ENCODE measurements at regions not wholly inside any gene's neighbourhood (a gene's known extent, or its start where the extent isn't known, plus 50 kb on each side); places are given as distances from the start of the nearest gene placed in this dataset.

DNA sequence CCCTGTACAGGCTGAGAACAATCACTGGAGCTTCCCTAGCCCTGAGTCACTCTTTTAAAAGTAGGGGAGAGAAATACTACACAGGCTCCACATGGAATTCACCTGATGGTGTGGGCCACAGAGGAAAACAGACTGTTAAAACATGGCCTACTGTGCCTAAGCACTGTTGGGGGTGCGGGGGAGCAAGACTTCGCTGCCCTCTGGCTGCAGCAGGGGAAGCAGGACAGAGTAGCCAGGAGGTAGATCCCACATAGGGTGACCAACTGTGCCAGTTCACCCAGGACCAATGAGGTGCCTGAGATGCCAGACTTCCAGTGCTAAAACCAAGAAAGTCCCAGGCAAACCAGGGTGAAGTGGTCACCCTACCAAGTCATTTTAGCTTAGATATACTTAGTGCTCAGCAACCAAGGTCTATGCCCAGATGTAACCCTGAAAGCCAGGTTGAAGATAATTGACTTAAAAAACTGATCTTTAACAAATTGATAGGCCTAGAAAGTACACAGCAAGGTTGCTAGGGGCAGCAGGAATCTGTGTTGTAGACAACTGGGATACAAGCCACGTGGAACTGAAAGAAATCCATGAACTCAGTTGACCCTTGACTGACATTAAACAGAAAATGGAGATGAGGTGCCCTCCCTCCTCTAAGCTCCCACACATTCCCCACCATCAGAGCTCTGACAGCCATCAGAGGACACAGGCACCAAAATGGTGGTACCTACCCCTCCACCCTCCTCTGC, 344.2 kb upstream of the PPP2R3A start:
- no peak for DNase-seq (ENCODE audit: extremely low read depth, insufficient read length)
- TF ChIP-seq, protein P1, sequence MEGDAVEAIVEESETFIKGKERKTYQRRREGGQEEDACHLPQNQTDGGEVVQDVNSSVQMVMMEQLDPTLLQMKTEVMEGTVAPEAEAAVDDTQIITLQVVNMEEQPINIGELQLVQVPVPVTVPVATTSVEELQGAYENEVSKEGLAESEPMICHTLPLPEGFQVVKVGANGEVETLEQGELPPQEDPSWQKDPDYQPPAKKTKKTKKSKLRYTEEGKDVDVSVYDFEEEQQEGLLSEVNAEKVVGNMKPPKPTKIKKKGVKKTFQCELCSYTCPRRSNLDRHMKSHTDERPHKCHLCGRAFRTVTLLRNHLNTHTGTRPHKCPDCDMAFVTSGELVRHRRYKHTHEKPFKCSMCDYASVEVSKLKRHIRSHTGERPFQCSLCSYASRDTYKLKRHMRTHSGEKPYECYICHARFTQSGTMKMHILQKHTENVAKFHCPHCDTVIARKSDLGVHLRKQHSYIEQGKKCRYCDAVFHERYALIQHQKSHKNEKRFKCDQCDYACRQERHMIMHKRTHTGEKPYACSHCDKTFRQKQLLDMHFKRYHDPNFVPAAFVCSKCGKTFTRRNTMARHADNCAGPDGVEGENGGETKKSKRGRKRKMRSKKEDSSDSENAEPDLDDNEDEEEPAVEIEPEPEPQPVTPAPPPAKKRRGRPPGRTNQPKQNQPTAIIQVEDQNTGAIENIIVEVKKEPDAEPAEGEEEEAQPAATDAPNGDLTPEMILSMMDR (IDR thresholded peaks at IDR 0.05; ENCODE audit: insufficient read depth, low read length, poor library complexity, severe bottlenecking), result no peak
- H3K4me3 ChIP-seq (replicated peaks; ENCODE audit: low read depth, low read length), result no peak overlapping the region
- no peaks in the 10 kb centered on the region for H3K36me3 ChIP-seq (ENCODE audit: control insufficient read depth, insufficient read depth, low read length)
- H3K27me3 ChIP-seq (replicated peaks; ENCODE audit: control insufficient read depth, insufficient read depth, low read length), result no peaks in the 10 kb centered on the region

DNA sequence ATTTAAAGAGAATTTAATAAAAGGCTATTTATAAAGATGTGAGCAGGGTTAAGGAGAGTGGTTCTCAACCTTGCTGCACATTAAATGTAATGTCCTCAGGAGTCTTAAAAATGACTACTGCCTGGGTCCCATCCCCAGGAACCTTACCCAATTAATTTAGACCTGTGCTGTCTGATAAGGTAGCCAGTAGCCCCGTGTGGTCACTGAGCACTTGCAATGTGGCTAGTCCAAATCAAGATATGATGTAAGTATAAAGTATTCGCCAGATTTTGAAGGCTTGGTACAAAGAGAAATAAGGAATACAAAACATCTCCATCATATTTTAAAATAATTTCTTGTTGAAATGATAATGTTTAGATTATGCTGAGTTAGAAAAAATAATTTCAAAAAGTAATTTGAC, 343.3 kb upstream of the PPP2R3A start:
- no peak for DNase-seq (ENCODE audit: extremely low read depth, insufficient read length)
- no peaks in the 10 kb centered on the region for H3K27me3 ChIP-seq (replicated peaks; ENCODE audit: control insufficient read depth, insufficient read depth, low read length)
- no peaks in the 10 kb centered on the region for H3K36me3 ChIP-seq (ENCODE audit: control insufficient read depth, insufficient read depth, low read length)
- H3K4me3 ChIP-seq (replicated peaks; ENCODE audit: low read depth, low read length), result no peak overlapping the region
- TF ChIP-seq, protein P1 (IDR thresholded peaks at IDR 0.05; ENCODE audit: insufficient read depth, low read length, poor library complexity, severe bottlenecking), result no peak

DNA sequence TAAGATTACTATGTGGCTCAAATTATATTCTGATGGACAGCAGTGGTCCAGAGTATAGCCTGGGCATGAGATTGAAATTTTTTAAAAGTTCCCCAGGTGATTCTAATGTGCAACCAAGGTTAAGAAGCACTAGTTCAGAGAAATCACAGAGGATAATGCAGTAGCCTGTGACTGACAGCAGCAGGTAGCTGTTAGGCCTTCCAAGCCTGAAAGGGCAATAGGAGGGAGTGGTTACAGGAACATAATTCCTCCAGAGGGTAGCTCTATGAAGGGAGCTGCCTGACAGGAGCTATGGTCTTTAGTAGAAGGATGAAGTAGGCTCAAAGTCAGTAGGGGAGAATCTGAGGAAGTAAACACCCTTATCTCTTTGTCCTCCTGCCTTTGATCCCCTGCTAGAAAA, 342.9 kb upstream of the PPP2R3A start:
- no peaks in the 10 kb centered on the region; the same call in 1 of the 2 replicates for H3K27me3 ChIP-seq (replicated peaks; ENCODE audit: control insufficient read depth, insufficient read depth, low read length)
- H3K36me3 ChIP-seq (ENCODE audit: control insufficient read depth, insufficient read depth, low read length), result no peaks in the 10 kb centered on the region
- TF ChIP-seq, protein P1 (IDR thresholded peaks at IDR 0.05; ENCODE audit: insufficient read depth, low read length, poor library complexity, severe bottlenecking), result no peak
- DNase-seq (ENCODE audit: extremely low read depth, insufficient read length), result no peak
- H3K4me3 ChIP-seq (replicated peaks; ENCODE audit: low read depth, low read length), result no peak overlapping the region

DNA sequence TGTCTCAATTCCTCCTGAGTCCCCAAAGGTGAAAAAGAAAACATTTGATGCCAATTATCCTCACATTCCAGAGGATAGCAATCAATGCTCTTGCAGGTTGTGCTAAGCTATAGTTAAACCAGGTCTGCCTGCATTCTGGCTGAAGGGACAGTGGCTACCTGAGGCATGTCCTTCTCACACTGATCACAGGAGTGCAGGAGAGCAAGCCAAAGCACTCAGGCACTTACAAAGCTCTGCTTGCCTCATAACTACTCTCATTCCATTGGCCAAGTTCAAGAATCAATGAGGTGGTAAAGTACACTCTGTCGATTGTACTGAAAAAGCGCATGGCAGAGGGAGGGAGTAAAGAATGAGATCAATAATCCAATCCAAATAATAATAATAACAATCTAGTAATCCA, 342.0 kb upstream of the PPP2R3A start:
- H3K4me3 ChIP-seq (replicated peaks; ENCODE audit: low read depth, low read length), result no peak overlapping the region
- no peaks in the 10 kb centered on the region for H3K36me3 ChIP-seq (ENCODE audit: control insufficient read depth, insufficient read depth, low read length)
- TF ChIP-seq, protein P1 (IDR thresholded peaks at IDR 0.05; ENCODE audit: insufficient read depth, low read length, poor library complexity, severe bottlenecking), result no peak
- no peaks in the 10 kb centered on the region; the same call in 1 of the 2 replicates for H3K27me3 ChIP-seq (replicated peaks; ENCODE audit: control insufficient read depth, insufficient read depth, low read length)
- no peak for DNase-seq (ENCODE audit: extremely low read depth, insufficient read length)

DNA sequence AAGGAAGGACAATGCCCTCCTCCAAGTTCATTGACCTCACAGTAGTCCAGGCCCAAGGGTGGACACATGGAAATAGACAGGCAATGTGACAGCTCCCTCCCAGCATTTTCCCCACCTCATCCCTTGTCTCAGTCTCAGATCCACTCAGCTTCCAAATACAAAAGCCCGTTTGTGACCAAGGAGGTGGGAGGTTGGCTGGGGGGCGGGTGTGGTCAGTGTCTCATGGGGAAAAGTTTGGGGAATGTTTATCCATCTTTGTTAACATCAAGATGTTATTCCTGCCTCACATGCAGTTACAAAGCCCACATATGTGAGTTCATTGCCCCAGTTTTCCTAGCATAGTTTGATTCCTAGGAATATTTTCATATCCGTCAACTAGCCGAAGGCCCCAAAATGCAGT, 338.5 kb upstream of the PPP2R3A start:
- no peak overlapping the region for H3K4me3 ChIP-seq (replicated peaks; ENCODE audit: low read depth, low read length)
- DNase-seq (ENCODE audit: extremely low read depth, insufficient read length), result no peak
- TF ChIP-seq, protein P1 (IDR thresholded peaks at IDR 0.05; ENCODE audit: insufficient read depth, low read length, poor library complexity, severe bottlenecking), result no peak
- H3K36me3 ChIP-seq (ENCODE audit: control insufficient read depth, insufficient read depth, low read length), result no peaks in the 10 kb centered on the region
- H3K27me3 ChIP-seq (replicated peaks; ENCODE audit: control insufficient read depth, insufficient read depth, low read length), result no peaks in the 10 kb centered on the region; the same call in 1 of the 2 replicates

All from GM06990 (cell line).